GM23338 (cell line): ENCODE measurements at regions not wholly inside any gene's neighbourhood (a gene's known extent, or its start where the extent isn't known, plus 50 kb on each side); places are given as distances from the start of the nearest gene placed in this dataset.

Source experiments
- ATAC-seq: fragments of 200-7000 bp; cut with Tn5 transposase; 3 replicates; pipeline ENCODE4 v1.9.1; 2020
- DNase-seq: peaks from one replicate; pipeline ENCODE4 v3.0.0-alpha.2; 2015; ENCODE audit warnings: low spot score
- H2AFZ ChIP-seq: fragments of 200-600 bp; sonication (generic); 2 replicates; pipeline ENCODE4 v1.8.0; 2016; ENCODE audit warnings: antibody characterized with exemption, mild to moderate bottlenecking, moderate library complexity
- H3F3A ChIP-seq: fragments of 200-600 bp; sonication (generic); replicated peaks from 2 replicates; pipeline ENCODE4 v1.8.0; 2017; ENCODE audit warnings: antibody characterized with exemption, mixed run types, low read depth
- H3K27ac ChIP-seq: fragments of 200-600 bp; sonication (generic); 2 replicates; pipeline ENCODE4 v1.6.1; 2016; ENCODE audit warnings: low read depth
- H3K27me3 ChIP-seq: fragments of 200-600 bp; sonication (generic); 2 replicates; pipeline ENCODE4 v1.8.0; 2016; ENCODE audit warnings: mild to moderate bottlenecking, mixed run types, moderate library complexity; ENCODE audit not compliant: insufficient read depth
- H3K36me3 ChIP-seq: fragments of 200-600 bp; sonication (generic); 2 replicates; pipeline ENCODE4 v1.8.0; 2016; ENCODE audit warnings: mild to moderate bottlenecking; ENCODE audit not compliant: insufficient read depth
- H3K4me1 ChIP-seq: fragments of 200-600 bp; sonication (generic); 2 replicates; pipeline ENCODE4 v1.8.0; 2016; ENCODE audit warnings: mild to moderate bottlenecking, moderate library complexity; ENCODE audit not compliant: insufficient read depth
- H3K4me2 ChIP-seq: fragments of 200-600 bp; sonication (generic); 2 replicates; pipeline ENCODE4 v1.7.1; 2017; ENCODE audit warnings: mixed run types
- H3K4me3 ChIP-seq: fragments of 200-600 bp; sonication (generic); 2 replicates; pipeline ENCODE4 v1.6.1; 2016; ENCODE audit warnings: mixed run types
- H3K79me2 ChIP-seq: fragments of 200-600 bp; sonication (generic); replicated peaks from 2 replicates; pipeline ENCODE4 v1.8.0; 2017; ENCODE audit warnings: mild to moderate bottlenecking; ENCODE audit not compliant: insufficient read depth
- H3K9me2 ChIP-seq: fragments of 200-600 bp; sonication (generic); 2 replicates; pipeline ENCODE4 v1.8.0; 2017; ENCODE audit not compliant: insufficient read depth
- H4K20me1 ChIP-seq: fragments of 200-600 bp; sonication (generic); replicated peaks from 2 replicates; pipeline ENCODE4 v1.8.0; 2017; ENCODE audit warnings: mild to moderate bottlenecking; ENCODE audit not compliant: insufficient read depth
- H3K27ac Mint-ChIP-seq: 2 replicates; pipeline ENCODE4 v1.8.0; 2020; ENCODE audit warnings: inconsistent platforms, mild to moderate bottlenecking, moderate library complexity, mixed read lengths
- H3K27me3 Mint-ChIP-seq: 3 replicates; pipeline ENCODE4 v1.8.0; 2022; ENCODE audit warnings: low read depth, mild to moderate bottlenecking, moderate library complexity, mixed read lengths, inconsistent platforms; ENCODE audit not compliant: insufficient read depth, poor library complexity
- H3K36me3 Mint-ChIP-seq: 3 replicates; pipeline ENCODE4 v1.8.0; 2021; ENCODE audit warnings: low read depth, mild to moderate bottlenecking, inconsistent platforms, moderate library complexity, mixed read lengths
- H3K4me1 Mint-ChIP-seq: 3 replicates; pipeline ENCODE4 v1.8.0; 2020; ENCODE audit warnings: mild to moderate bottlenecking, inconsistent platforms, mixed read lengths
- H3K4me3 Mint-ChIP-seq: 3 replicates; pipeline ENCODE4 v1.8.0; 2021; ENCODE audit warnings: moderate library complexity, mild to moderate bottlenecking, inconsistent platforms, mixed read lengths
- H3K9me3 Mint-ChIP-seq: 3 replicates; pipeline ENCODE4 v1.8.0; 2020; ENCODE audit warnings: moderate library complexity, mild to moderate bottlenecking, inconsistent platforms, mixed read lengths
- EZH2phosphoT487 ChIP-seq: fragments of 200-600 bp; sonication (generic); IDR thresholded peaks from one replicate; pipeline ENCODE4 v1.8.1; 2018; ENCODE audit warnings: antibody characterized with exemption; ENCODE audit not compliant: unreplicated experiment
- NANOG ChIP-seq: IDR thresholded peaks from 2 replicates; pipeline ENCODE4 v1.6.1; 2016; ENCODE audit warnings: antibody characterized with exemption, borderline replicate concordance
- POLR2AphosphoS5 ChIP-seq: IDR thresholded peaks from 2 replicates; pipeline ENCODE4 v1.6.1; 2016; ENCODE audit warnings: antibody characterized with exemption, low read depth
- STAT1 ChIP-seq: IDR thresholded peaks from one replicate; pipeline ENCODE4 v1.6.1; 2016; ENCODE audit warnings: antibody characterized with exemption; ENCODE audit not compliant: unreplicated experiment
- ZNF114 ChIP-seq: fragments of 250-450 bp; sonication (Bioruptor Pico); IDR thresholded peaks from 2 replicates; pipeline ENCODE4 v1.5.0; 2020; ENCODE audit warnings: mild to moderate bottlenecking, moderate library complexity
- ZNF331 ChIP-seq: fragments of 250-450 bp; sonication (Bioruptor Pico); IDR thresholded peaks from 2 replicates; pipeline ENCODE4 v1.5.0; 2020; ENCODE audit warnings: low read depth, mild to moderate bottlenecking, moderate library complexity
- TF ChIP-seq, protein P1 (sequence below): IDR thresholded peaks from one replicate; pipeline ENCODE4 v1.6.1; 2018; ENCODE audit warnings: antibody characterized with exemption; ENCODE audit not compliant: unreplicated experiment
- TF ChIP-seq, protein P2 (sequence below): fragments of 250-450 bp; sonication (Bioruptor Pico); IDR thresholded peaks from 2 replicates; pipeline ENCODE4 v1.5.0; 2020; ENCODE audit warnings: mild to moderate bottlenecking, moderate library complexity
- TF ChIP-seq, protein P3 (sequence below), 2 experiments: fragments of 200-600 bp in 1 of 2; sonication (generic) in 1 of 2; conservative IDR thresholded peaks; 2 replicates each; pipeline versions ENCODE4 v1.5.1 to v1.6.1; 2016 to 2017; ENCODE audit warnings: antibody characterized with exemption in 2 of 2, low read depth in 2 of 2, mild to moderate bottlenecking in 2 of 2, moderate library complexity in 1 of 2

DNA sequence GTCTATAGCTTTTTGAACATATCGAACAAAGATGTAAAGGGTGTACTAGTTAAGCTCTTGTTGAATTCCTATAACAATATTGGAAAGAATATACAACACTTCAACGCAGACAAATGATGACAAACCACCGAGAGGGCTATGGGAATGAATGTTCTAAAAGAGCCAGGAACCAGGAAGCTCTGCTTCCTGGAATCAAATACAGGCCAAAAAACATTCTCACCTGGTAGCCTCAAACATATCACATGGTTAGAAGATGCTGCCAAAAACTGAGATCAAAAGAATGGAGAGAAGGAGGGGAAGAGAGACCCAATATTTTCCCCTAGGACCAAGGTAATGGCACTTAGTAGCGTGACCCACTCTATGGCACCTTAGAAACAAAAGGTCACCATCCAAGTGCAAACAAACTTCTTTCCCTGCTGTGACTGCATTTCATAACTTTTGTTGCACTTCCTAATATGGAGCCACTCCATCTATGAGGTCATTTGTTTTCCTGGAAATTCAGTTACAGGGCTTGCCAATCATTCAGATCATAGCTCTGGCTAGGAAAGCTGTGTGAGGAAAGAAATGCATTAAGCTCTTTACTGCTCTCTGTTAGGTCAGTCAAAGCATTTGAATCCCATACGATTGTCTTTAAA, 199.2 kb upstream of the NT5E start:
- no peak overlapping the region; the same call in 1 of the 2 replicates for H3K27ac Mint-ChIP-seq
- no peak for ATAC-seq
- H3K4me1 Mint-ChIP-seq, result no peaks in the 10 kb centered on the region
- no peak overlapping the region for H2AFZ ChIP-seq
- no peaks in the 10 kb centered on the region for H4K20me1 ChIP-seq
- H3K4me3 ChIP-seq, result no peak overlapping the region
- no peaks in the 10 kb centered on the region for H3K36me3 ChIP-seq
- no peaks in the 10 kb centered on the region for H3K36me3 Mint-ChIP-seq
- no peaks in the 10 kb centered on the region for H3F3A ChIP-seq
- no peak overlapping the region for H3K4me3 Mint-ChIP-seq
- no peak overlapping the region for H3K27ac ChIP-seq
- H3K27me3 ChIP-seq, result no peaks in the 10 kb centered on the region
- H3K9me2 ChIP-seq, result no peaks in the 10 kb centered on the region
- H3K79me2 ChIP-seq, result no peaks in the 10 kb centered on the region
- TF ChIP-seq, protein P1, sequence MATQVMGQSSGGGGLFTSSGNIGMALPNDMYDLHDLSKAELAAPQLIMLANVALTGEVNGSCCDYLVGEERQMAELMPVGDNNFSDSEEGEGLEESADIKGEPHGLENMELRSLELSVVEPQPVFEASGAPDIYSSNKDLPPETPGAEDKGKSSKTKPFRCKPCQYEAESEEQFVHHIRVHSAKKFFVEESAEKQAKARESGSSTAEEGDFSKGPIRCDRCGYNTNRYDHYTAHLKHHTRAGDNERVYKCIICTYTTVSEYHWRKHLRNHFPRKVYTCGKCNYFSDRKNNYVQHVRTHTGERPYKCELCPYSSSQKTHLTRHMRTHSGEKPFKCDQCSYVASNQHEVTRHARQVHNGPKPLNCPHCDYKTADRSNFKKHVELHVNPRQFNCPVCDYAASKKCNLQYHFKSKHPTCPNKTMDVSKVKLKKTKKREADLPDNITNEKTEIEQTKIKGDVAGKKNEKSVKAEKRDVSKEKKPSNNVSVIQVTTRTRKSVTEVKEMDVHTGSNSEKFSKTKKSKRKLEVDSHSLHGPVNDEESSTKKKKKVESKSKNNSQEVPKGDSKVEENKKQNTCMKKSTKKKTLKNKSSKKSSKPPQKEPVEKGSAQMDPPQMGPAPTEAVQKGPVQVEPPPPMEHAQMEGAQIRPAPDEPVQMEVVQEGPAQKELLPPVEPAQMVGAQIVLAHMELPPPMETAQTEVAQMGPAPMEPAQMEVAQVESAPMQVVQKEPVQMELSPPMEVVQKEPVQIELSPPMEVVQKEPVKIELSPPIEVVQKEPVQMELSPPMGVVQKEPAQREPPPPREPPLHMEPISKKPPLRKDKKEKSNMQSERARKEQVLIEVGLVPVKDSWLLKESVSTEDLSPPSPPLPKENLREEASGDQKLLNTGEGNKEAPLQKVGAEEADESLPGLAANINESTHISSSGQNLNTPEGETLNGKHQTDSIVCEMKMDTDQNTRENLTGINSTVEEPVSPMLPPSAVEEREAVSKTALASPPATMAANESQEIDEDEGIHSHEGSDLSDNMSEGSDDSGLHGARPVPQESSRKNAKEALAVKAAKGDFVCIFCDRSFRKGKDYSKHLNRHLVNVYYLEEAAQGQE, result no peak
- TF ChIP-seq EZH2phosphoT487 (no peak), ZNF114 (CRISPR knock-in tag) (no peak), POLR2AphosphoS5 (no peak), STAT1 (no peak), ZNF331 (CRISPR knock-in tag) (no peak), NANOG (no peak)
- TF ChIP-seq, protein P2, sequence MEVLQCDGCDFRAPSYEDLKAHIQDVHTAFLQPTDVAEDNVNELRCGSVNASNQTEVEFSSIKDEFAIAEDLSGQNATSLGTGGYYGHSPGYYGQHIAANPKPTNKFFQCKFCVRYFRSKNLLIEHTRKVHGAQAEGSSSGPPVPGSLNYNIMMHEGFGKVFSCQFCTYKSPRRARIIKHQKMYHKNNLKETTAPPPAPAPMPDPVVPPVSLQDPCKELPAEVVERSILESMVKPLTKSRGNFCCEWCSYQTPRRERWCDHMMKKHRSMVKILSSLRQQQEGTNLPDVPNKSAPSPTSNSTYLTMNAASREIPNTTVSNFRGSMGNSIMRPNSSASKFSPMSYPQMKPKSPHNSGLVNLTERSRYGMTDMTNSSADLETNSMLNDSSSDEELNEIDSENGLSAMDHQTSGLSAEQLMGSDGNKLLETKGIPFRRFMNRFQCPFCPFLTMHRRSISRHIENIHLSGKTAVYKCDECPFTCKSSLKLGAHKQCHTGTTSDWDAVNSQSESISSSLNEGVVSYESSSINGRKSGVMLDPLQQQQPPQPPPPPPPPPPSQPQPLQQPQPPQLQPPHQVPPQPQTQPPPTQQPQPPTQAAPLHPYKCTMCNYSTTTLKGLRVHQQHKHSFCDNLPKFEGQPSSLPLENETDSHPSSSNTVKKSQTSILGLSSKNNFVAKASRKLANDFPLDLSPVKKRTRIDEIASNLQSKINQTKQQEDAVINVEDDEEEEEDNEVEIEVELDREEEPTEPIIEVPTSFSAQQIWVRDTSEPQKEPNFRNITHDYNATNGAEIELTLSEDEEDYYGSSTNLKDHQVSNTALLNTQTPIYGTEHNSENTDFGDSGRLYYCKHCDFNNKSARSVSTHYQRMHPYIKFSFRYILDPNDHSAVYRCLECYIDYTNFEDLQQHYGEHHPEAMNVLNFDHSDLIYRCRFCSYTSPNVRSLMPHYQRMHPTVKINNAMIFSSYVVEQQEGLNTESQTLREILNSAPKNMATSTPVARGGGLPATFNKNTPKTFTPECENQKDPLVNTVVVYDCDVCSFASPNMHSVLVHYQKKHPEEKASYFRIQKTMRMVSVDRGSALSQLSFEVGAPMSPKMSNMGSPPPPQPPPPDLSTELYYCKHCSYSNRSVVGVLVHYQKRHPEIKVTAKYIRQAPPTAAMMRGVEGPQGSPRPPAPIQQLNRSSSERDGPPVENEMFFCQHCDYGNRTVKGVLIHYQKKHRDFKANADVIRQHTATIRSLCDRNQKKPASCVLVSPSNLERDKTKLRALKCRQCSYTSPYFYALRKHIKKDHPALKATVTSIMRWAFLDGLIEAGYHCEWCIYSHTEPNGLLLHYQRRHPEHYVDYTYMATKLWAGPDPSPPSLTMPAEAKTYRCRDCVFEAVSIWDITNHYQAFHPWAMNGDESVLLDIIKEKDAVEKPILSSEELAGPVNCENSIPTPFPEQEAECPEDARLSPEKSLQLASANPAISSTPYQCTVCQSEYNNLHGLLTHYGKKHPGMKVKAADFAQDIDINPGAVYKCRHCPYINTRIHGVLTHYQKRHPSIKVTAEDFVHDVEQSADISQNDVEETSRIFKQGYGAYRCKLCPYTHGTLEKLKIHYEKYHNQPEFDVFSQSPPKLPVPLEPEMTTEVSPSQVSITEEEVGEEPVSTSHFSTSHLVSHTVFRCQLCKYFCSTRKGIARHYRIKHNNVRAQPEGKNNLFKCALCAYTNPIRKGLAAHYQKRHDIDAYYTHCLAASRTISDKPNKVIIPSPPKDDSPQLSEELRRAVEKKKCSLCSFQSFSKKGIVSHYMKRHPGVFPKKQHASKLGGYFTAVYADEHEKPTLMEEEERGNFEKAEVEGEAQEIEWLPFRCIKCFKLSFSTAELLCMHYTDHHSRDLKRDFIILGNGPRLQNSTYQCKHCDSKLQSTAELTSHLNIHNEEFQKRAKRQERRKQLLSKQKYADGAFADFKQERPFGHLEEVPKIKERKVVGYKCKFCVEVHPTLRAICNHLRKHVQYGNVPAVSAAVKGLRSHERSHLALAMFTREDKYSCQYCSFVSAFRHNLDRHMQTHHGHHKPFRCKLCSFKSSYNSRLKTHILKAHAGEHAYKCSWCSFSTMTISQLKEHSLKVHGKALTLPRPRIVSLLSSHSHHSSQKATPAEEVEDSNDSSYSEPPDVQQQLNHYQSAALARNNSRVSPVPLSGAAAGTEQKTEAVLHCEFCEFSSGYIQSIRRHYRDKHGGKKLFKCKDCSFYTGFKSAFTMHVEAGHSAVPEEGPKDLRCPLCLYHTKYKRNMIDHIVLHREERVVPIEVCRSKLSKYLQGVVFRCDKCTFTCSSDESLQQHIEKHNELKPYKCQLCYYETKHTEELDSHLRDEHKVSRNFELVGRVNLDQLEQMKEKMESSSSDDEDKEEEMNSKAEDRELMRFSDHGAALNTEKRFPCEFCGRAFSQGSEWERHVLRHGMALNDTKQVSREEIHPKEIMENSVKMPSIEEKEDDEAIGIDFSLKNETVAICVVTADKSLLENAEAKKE, result no peak
- TF ChIP-seq, protein P3, sequence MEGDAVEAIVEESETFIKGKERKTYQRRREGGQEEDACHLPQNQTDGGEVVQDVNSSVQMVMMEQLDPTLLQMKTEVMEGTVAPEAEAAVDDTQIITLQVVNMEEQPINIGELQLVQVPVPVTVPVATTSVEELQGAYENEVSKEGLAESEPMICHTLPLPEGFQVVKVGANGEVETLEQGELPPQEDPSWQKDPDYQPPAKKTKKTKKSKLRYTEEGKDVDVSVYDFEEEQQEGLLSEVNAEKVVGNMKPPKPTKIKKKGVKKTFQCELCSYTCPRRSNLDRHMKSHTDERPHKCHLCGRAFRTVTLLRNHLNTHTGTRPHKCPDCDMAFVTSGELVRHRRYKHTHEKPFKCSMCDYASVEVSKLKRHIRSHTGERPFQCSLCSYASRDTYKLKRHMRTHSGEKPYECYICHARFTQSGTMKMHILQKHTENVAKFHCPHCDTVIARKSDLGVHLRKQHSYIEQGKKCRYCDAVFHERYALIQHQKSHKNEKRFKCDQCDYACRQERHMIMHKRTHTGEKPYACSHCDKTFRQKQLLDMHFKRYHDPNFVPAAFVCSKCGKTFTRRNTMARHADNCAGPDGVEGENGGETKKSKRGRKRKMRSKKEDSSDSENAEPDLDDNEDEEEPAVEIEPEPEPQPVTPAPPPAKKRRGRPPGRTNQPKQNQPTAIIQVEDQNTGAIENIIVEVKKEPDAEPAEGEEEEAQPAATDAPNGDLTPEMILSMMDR (conservative IDR thresholded peaks at IDR 0.05; ENCODE audit: low read depth in 2 of 2), result no peak
- no peaks in the 10 kb centered on the region for H3K27me3 Mint-ChIP-seq
- peaks cover 5% of the 10 kb centered on the region; the same call in 1 of the 2 replicates for H3K4me1 ChIP-seq
- peaks cover 6% of the 10 kb centered on the region for H3K9me3 Mint-ChIP-seq
- no peak for DNase-seq
- no peak overlapping the region for H3K4me2 ChIP-seq
